HL-60 (cell line): ENCODE measurements at regions not wholly inside any gene's neighbourhood (a gene's known extent, or its start where the extent isn't known, plus 50 kb on each side); places are given as distances from the start of the nearest gene placed in this dataset.

ENCODE experiments used
- DNase-seq, 2 experiments: peaks; one replicate each; pipeline ENCODE4 v3.0.0-alpha.2; 2010 to 2020; ENCODE audit warnings: low read depth in 1 of 2, low spot score in 1 of 2
- H3K27ac ChIP-seq: fragments of 250-450 bp; sonication (Bioruptor Pico); replicated peaks from 2 replicates; pipeline ENCODE4 v1.5.1; 2020; ENCODE audit warnings: mild to moderate bottlenecking, moderate library complexity
- H3K27me3 ChIP-seq: fragments of 250-450 bp; sonication (Bioruptor Pico); 2 replicates; pipeline ENCODE4 v1.5.1; 2021; ENCODE audit warnings: mild to moderate bottlenecking, moderate library complexity; ENCODE audit not compliant: insufficient read depth, poor library complexity, severe bottlenecking
- H3K4me3 ChIP-seq: replicated peaks from 2 replicates; pipeline ENCODE4 v1.5.1; 2011; ENCODE audit warnings: mild to moderate bottlenecking, control low read depth, low read length; ENCODE audit not compliant: insufficient read depth
- CTCF ChIP-seq: IDR thresholded peaks from one replicate; pipeline ENCODE4 v1.5.1; 2011; ENCODE audit warnings: low read length, control low read depth, inconsistent platforms; ENCODE audit not compliant: insufficient read depth
- GABPA ChIP-seq: IDR thresholded peaks from 2 replicates; pipeline ENCODE4 v1.6.1; 2012; ENCODE audit warnings: low read depth
- POLR2AphosphoS5 ChIP-seq: IDR thresholded peaks from 2 replicates; pipeline ENCODE4 v1.6.1; 2012; ENCODE audit warnings: low read depth
- REST ChIP-seq: IDR thresholded peaks from 2 replicates; pipeline ENCODE4 v1.6.1; 2012; ENCODE audit warnings: low read depth; ENCODE audit not compliant: insufficient replicate concordance
- SPI1 ChIP-seq: IDR thresholded peaks from 2 replicates; pipeline ENCODE4 v1.6.1; 2012; ENCODE audit warnings: low read depth, mild to moderate bottlenecking, borderline replicate concordance

DNA sequence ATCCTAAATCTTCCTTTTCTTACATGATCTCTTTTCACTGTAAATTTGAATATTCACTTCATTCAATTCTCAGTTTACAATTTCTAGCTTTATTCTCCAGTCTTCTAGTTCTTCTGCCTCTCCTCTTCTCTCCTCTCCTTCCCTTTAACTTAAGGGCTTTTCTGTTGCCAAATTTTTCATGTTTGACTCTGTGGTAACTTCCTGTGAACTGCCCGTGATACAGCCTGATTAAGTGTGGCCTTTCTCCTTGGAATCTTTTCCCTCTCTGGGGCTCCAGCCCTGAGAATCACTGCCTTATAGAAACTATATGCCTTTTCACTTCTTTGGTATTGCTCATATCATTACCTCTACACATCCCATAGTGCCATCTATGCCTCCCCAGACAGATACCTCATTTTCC lies 1923.8 kb upstream of the CELF4 start:
- H3K4me3 ChIP-seq = no peak overlapping the region
- H3K27ac ChIP-seq = no peak overlapping the region
- no peak for DNase-seq
- TF ChIP-seq POLR2AphosphoS5 (no peak), CTCF (no peak), SPI1 (no peak), GABPA (no peak), REST (no peak)
- no peaks in the 10 kb centered on the region for H3K27me3 ChIP-seq

DNA sequence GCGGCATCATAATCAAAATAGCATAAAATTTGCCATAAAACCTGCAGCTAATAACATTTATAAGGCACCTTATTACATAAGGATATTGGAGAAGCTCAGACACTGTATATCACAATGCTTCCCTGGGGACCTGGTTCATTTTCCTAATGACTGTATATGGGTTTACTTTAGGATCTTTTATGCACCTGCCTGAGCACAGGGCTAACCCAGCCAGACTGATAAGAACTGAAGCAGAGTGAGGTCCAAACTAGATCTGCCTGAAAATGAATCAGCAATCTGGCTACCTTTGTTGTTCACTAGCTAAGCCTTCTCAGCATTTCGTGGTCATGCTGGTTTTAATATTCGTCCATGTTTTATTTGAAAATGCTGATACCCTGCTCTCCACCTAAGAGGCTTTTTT lies 1922.3 kb upstream of the CELF4 start:
- H3K27ac ChIP-seq = no peak overlapping the region
- no peak for TF ChIP-seq CTCF
- no peak for TF ChIP-seq SPI1
- TF ChIP-seq REST = no peak
- TF ChIP-seq GABPA = no peak
- no peak for TF ChIP-seq POLR2AphosphoS5
- H3K27me3 ChIP-seq = no peaks in the 10 kb centered on the region
- no peak overlapping the region for H3K4me3 ChIP-seq
- no peak for DNase-seq

DNA sequence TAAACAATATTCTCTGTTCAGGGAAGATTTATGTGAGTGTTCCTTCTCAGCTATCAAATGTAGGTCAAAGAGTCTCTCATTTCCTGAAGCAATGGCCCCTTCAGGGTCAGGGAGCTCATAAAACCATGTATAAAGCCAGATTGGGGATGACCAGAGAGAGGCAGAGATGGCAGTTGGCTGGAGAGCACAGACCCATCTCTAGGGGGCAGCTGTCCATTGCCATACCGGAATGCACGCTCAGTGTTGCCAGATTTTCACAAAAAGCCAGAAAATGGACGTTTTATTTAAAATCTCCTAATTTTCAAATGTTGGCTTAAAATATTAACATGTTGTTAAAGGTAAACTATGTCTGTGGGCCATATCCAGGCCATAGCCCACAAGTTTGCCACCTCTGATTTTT lies 1920.7 kb upstream of the CELF4 start:
- no peaks in the 10 kb centered on the region for H3K27me3 ChIP-seq
- no peak overlapping the region for H3K4me3 ChIP-seq
- no peak overlapping the region for H3K27ac ChIP-seq
- DNase-seq = no peak
- no peak for TF ChIP-seq CTCF
- no peak for TF ChIP-seq GABPA
- no peak for TF ChIP-seq REST
- TF ChIP-seq POLR2AphosphoS5 = no peak
- no peak for TF ChIP-seq SPI1
